ENCODE measurements at regions not wholly inside any gene's neighbourhood (a gene's known extent, or its start where the extent isn't known, plus 50 kb on each side); places are given as distances from the start of the nearest gene placed in this dataset.

GRCh38 chr2:61722800-61723199 is 131.1 kb downstream of the FAM161A start:
- TF ChIP-seq POLR2AphosphoS5 (IDR thresholded peaks at IDR 0.05; ENCODE audit: low read depth, low read length) (no peak), TAF1 (IDR thresholded peaks at IDR 0.05; ENCODE audit: borderline replicate concordance, insufficient read depth, low read length) (no peak), SIN3A (IDR thresholded peaks at IDR 0.05; ENCODE audit: borderline replicate concordance, insufficient read depth, low read length) (no peak), FOXP2 (optimal IDR thresholded peaks at IDR 0.05; ENCODE audit: borderline replicate concordance, extremely low read depth, extremely low read length, insufficient read depth) (no peak)
- TF ChIP-seq, protein P1, sequence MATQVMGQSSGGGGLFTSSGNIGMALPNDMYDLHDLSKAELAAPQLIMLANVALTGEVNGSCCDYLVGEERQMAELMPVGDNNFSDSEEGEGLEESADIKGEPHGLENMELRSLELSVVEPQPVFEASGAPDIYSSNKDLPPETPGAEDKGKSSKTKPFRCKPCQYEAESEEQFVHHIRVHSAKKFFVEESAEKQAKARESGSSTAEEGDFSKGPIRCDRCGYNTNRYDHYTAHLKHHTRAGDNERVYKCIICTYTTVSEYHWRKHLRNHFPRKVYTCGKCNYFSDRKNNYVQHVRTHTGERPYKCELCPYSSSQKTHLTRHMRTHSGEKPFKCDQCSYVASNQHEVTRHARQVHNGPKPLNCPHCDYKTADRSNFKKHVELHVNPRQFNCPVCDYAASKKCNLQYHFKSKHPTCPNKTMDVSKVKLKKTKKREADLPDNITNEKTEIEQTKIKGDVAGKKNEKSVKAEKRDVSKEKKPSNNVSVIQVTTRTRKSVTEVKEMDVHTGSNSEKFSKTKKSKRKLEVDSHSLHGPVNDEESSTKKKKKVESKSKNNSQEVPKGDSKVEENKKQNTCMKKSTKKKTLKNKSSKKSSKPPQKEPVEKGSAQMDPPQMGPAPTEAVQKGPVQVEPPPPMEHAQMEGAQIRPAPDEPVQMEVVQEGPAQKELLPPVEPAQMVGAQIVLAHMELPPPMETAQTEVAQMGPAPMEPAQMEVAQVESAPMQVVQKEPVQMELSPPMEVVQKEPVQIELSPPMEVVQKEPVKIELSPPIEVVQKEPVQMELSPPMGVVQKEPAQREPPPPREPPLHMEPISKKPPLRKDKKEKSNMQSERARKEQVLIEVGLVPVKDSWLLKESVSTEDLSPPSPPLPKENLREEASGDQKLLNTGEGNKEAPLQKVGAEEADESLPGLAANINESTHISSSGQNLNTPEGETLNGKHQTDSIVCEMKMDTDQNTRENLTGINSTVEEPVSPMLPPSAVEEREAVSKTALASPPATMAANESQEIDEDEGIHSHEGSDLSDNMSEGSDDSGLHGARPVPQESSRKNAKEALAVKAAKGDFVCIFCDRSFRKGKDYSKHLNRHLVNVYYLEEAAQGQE (IDR thresholded peaks at IDR 0.05; ENCODE audit: insufficient read depth in 1 of 2, low read depth in 2 of 2, low read length in 2 of 2), result no peak

Data from PFSK-1 (cell line).